ENCODE measurements at regions not wholly inside any gene's neighbourhood (a gene's known extent, or its start where the extent isn't known, plus 50 kb on each side); places are given as distances from the start of the nearest gene placed in this dataset.

GRCh38 chr10:89940076-89940475 lies 238.7 kb downstream of the KIF20B start:
- Histone ChIP-seq H3K27ac (ENCODE audit: low read depth in 2 of 2, low read length in 2 of 2) (no peak overlapping the region), H3K9ac (ENCODE audit: low read depth in 1 of 2, low read length in 2 of 2) (no peak overlapping the region), H3K9me3 (ENCODE audit: control insufficient read depth in 2 of 2, low read length in 2 of 2) (no peaks in the 10 kb centered on the region), H3K27me3 (ENCODE audit: control insufficient read depth in 2 of 2, insufficient read depth in 2 of 2, low read length in 2 of 2) (no peaks in the 10 kb centered on the region), H3K4me1 (ENCODE audit: control insufficient read depth in 2 of 2, insufficient read depth in 2 of 2, low read length in 2 of 2) (no peaks in the 10 kb centered on the region), H3K4me3 (ENCODE audit: low read length in 2 of 2) (no peak overlapping the region), H3K36me3 (ENCODE audit: control insufficient read depth in 2 of 2, insufficient read depth in 2 of 2, low read length in 2 of 2) (no peaks in the 10 kb centered on the region)

- Histone ChIP-seq H3K36me3 (ENCODE audit: control insufficient read depth in 2 of 2, insufficient read depth in 2 of 2, low read length in 2 of 2) (no peaks in the 10 kb centered on the region), H3K4me3 (ENCODE audit: low read length in 2 of 2) (no peak overlapping the region), H3K9me3 (ENCODE audit: control insufficient read depth in 2 of 2, low read length in 2 of 2) (no peaks in the 10 kb centered on the region), H3K27me3 (ENCODE audit: control insufficient read depth in 2 of 2, insufficient read depth in 2 of 2, low read length in 2 of 2) (no peaks in the 10 kb centered on the region), H3K4me1 (ENCODE audit: control insufficient read depth in 2 of 2, insufficient read depth in 2 of 2, low read length in 2 of 2) (no peaks in the 10 kb centered on the region), H3K27ac (ENCODE audit: low read depth in 2 of 2, low read length in 2 of 2) (no peak overlapping the region), H3K9ac (ENCODE audit: low read depth in 1 of 2, low read length in 2 of 2) (no peak overlapping the region)
Measured at GRCh38 chr10:89942217-89942616, 240.8 kb downstream of the KIF20B start.

- Histone ChIP-seq H3K27me3 (ENCODE audit: control insufficient read depth in 2 of 2, insufficient read depth in 2 of 2, low read length in 2 of 2) (no peaks in the 10 kb centered on the region), H3K27ac (ENCODE audit: low read depth in 2 of 2, low read length in 2 of 2) (no peak overlapping the region), H3K9ac (ENCODE audit: low read depth in 1 of 2, low read length in 2 of 2) (no peak overlapping the region), H3K9me3 (ENCODE audit: control insufficient read depth in 2 of 2, low read length in 2 of 2) (no peaks in the 10 kb centered on the region), H3K4me3 (ENCODE audit: low read length in 2 of 2) (no peak overlapping the region), H3K4me1 (ENCODE audit: control insufficient read depth in 2 of 2, insufficient read depth in 2 of 2, low read length in 2 of 2) (no peaks in the 10 kb centered on the region), H3K36me3 (ENCODE audit: control insufficient read depth in 2 of 2, insufficient read depth in 2 of 2, low read length in 2 of 2) (no peaks in the 10 kb centered on the region)
Measured at GRCh38 chr10:89944138-89944537, 242.7 kb downstream of the KIF20B start.

- H3K27ac ChIP-seq (ENCODE audit: low read depth in 2 of 2, low read length in 2 of 2) = no peak overlapping the region
- H3K36me3 ChIP-seq (ENCODE audit: control insufficient read depth in 2 of 2, insufficient read depth in 2 of 2, low read length in 2 of 2) = no peaks in the 10 kb centered on the region
- H3K9ac ChIP-seq (ENCODE audit: low read depth in 1 of 2, low read length in 2 of 2) = no peak overlapping the region
- H3K27me3 ChIP-seq (ENCODE audit: control insufficient read depth in 2 of 2, insufficient read depth in 2 of 2, low read length in 2 of 2) = no peaks in the 10 kb centered on the region
- H3K4me3 ChIP-seq (ENCODE audit: low read length in 2 of 2) = no peak overlapping the region
- H3K4me1 ChIP-seq (ENCODE audit: control insufficient read depth in 2 of 2, insufficient read depth in 2 of 2, low read length in 2 of 2) = no peaks in the 10 kb centered on the region
- H3K9me3 ChIP-seq (ENCODE audit: control insufficient read depth in 2 of 2, low read length in 2 of 2) = no peaks in the 10 kb centered on the region
Measured at GRCh38 chr10:89946106-89946505, 244.7 kb downstream of the KIF20B start.

GRCh38 chr10:89949496-89949895 lies 248.1 kb downstream of the KIF20B start:
- no peak overlapping the region for H3K4me3 ChIP-seq (ENCODE audit: low read length in 2 of 2)
- no peak overlapping the region for H3K9ac ChIP-seq (ENCODE audit: low read depth in 1 of 2, low read length in 2 of 2)
- H3K27ac ChIP-seq (ENCODE audit: low read depth in 2 of 2, low read length in 2 of 2) = no peak overlapping the region
- H3K4me1 ChIP-seq (ENCODE audit: control insufficient read depth in 2 of 2, insufficient read depth in 2 of 2, low read length in 2 of 2) = no peaks in the 10 kb centered on the region
- no peaks in the 10 kb centered on the region for H3K27me3 ChIP-seq (ENCODE audit: control insufficient read depth in 2 of 2, insufficient read depth in 2 of 2, low read length in 2 of 2)
- H3K36me3 ChIP-seq (ENCODE audit: control insufficient read depth in 2 of 2, insufficient read depth in 2 of 2, low read length in 2 of 2) = no peaks in the 10 kb centered on the region
- no peaks in the 10 kb centered on the region for H3K9me3 ChIP-seq (ENCODE audit: control insufficient read depth in 2 of 2, low read length in 2 of 2)

GRCh38 chr10:89952325-89952724 lies 250.9 kb downstream of the KIF20B start:
- Histone ChIP-seq H3K27ac (ENCODE audit: low read depth in 2 of 2, low read length in 2 of 2) (no peak overlapping the region), H3K9me3 (ENCODE audit: control insufficient read depth in 2 of 2, low read length in 2 of 2) (no peaks in the 10 kb centered on the region), H3K4me1 (ENCODE audit: control insufficient read depth in 2 of 2, insufficient read depth in 2 of 2, low read length in 2 of 2) (no peaks in the 10 kb centered on the region), H3K9ac (ENCODE audit: low read depth in 1 of 2, low read length in 2 of 2) (no peak overlapping the region), H3K36me3 (ENCODE audit: control insufficient read depth in 2 of 2, insufficient read depth in 2 of 2, low read length in 2 of 2) (no peaks in the 10 kb centered on the region), H3K4me3 (ENCODE audit: low read length in 2 of 2) (no peak overlapping the region), H3K27me3 (ENCODE audit: control insufficient read depth in 2 of 2, insufficient read depth in 2 of 2, low read length in 2 of 2) (no peaks in the 10 kb centered on the region)

GRCh38 chr10:89952751-89953150 lies 251.4 kb downstream of the KIF20B start:
- Histone ChIP-seq H3K27ac (ENCODE audit: low read depth in 2 of 2, low read length in 2 of 2) (no peak overlapping the region), H3K27me3 (ENCODE audit: control insufficient read depth in 2 of 2, insufficient read depth in 2 of 2, low read length in 2 of 2) (no peaks in the 10 kb centered on the region), H3K36me3 (ENCODE audit: control insufficient read depth in 2 of 2, insufficient read depth in 2 of 2, low read length in 2 of 2) (no peaks in the 10 kb centered on the region), H3K9me3 (ENCODE audit: control insufficient read depth in 2 of 2, low read length in 2 of 2) (no peaks in the 10 kb centered on the region), H3K9ac (ENCODE audit: low read depth in 1 of 2, low read length in 2 of 2) (no peak overlapping the region), H3K4me3 (ENCODE audit: low read length in 2 of 2) (no peak overlapping the region), H3K4me1 (ENCODE audit: control insufficient read depth in 2 of 2, insufficient read depth in 2 of 2, low read length in 2 of 2) (no peaks in the 10 kb centered on the region)

GRCh38 chr10:89954061-89954460 lies 252.7 kb downstream of the KIF20B start:
- Histone ChIP-seq H3K36me3 (ENCODE audit: control insufficient read depth in 2 of 2, insufficient read depth in 2 of 2, low read length in 2 of 2) (no peaks in the 10 kb centered on the region), H3K9me3 (ENCODE audit: control insufficient read depth in 2 of 2, low read length in 2 of 2) (no peaks in the 10 kb centered on the region), H3K4me1 (ENCODE audit: control insufficient read depth in 2 of 2, insufficient read depth in 2 of 2, low read length in 2 of 2) (no peaks in the 10 kb centered on the region), H3K4me3 (ENCODE audit: low read length in 2 of 2) (no peak overlapping the region), H3K27ac (ENCODE audit: low read depth in 2 of 2, low read length in 2 of 2) (no peak overlapping the region), H3K27me3 (ENCODE audit: control insufficient read depth in 2 of 2, insufficient read depth in 2 of 2, low read length in 2 of 2) (no peaks in the 10 kb centered on the region), H3K9ac (ENCODE audit: low read depth in 1 of 2, low read length in 2 of 2) (no peak overlapping the region)

- H3K27ac ChIP-seq (ENCODE audit: low read depth in 2 of 2, low read length in 2 of 2) = no peak overlapping the region
- no peaks in the 10 kb centered on the region for H3K27me3 ChIP-seq (ENCODE audit: control insufficient read depth in 2 of 2, insufficient read depth in 2 of 2, low read length in 2 of 2)
- H3K4me1 ChIP-seq (ENCODE audit: control insufficient read depth in 2 of 2, insufficient read depth in 2 of 2, low read length in 2 of 2) = no peaks in the 10 kb centered on the region
- H3K36me3 ChIP-seq (ENCODE audit: control insufficient read depth in 2 of 2, insufficient read depth in 2 of 2, low read length in 2 of 2) = no peaks in the 10 kb centered on the region
- no peaks in the 10 kb centered on the region for H3K9me3 ChIP-seq (ENCODE audit: control insufficient read depth in 2 of 2, low read length in 2 of 2)
- no peak overlapping the region for H3K4me3 ChIP-seq (ENCODE audit: low read length in 2 of 2)
- H3K9ac ChIP-seq (ENCODE audit: low read depth in 1 of 2, low read length in 2 of 2) = no peak overlapping the region
Measured at GRCh38 chr10:89954787-89955566, 253.6 kb downstream of the KIF20B start.

- Histone ChIP-seq H3K9ac (ENCODE audit: low read depth in 1 of 2, low read length in 2 of 2) (no peak overlapping the region), H3K27me3 (ENCODE audit: control insufficient read depth in 2 of 2, insufficient read depth in 2 of 2, low read length in 2 of 2) (no peaks in the 10 kb centered on the region), H3K9me3 (ENCODE audit: control insufficient read depth in 2 of 2, low read length in 2 of 2) (no peaks in the 10 kb centered on the region), H3K27ac (ENCODE audit: low read depth in 2 of 2, low read length in 2 of 2) (no peak overlapping the region), H3K4me1 (ENCODE audit: control insufficient read depth in 2 of 2, insufficient read depth in 2 of 2, low read length in 2 of 2) (no peaks in the 10 kb centered on the region), H3K4me3 (ENCODE audit: low read length in 2 of 2) (no peak overlapping the region), H3K36me3 (ENCODE audit: control insufficient read depth in 2 of 2, insufficient read depth in 2 of 2, low read length in 2 of 2) (no peaks in the 10 kb centered on the region)
Measured at GRCh38 chr10:89959433-89960110, 258.2 kb downstream of the KIF20B start.
